Mammary epithelial cell (primary cell): ENCODE measurements at regions not wholly inside any gene's neighbourhood (a gene's known extent, or its start where the extent isn't known, plus 50 kb on each side); places are given as distances from the start of the nearest gene placed in this dataset.

Experiments
- CTCF ChIP-seq, 2 donors: IDR thresholded peaks in 1 of 2; conservative IDR thresholded peaks in 1 of 2; 2 replicates each; pipeline ENCODE4 v1.5.1; 2011 to 2012; ENCODE audit warnings: inconsistent platforms in 2 of 2, low read length in 2 of 2, mild to moderate bottlenecking in 2 of 2, control low read depth in 1 of 2, low read depth in 1 of 2; ENCODE audit not compliant: insufficient read depth in 1 of 2; ENCODE audit errors: extremely low read depth in 1 of 2
- EZH2 ChIP-seq: IDR thresholded peaks from 2 replicates; pipeline ENCODE4 v1.6.1; 2012; ENCODE audit warnings: low read length, inconsistent platforms, borderline replicate concordance

- TF ChIP-seq CTCF (conservative IDR thresholded peaks at IDR 0.05 in 1 of 2, IDR thresholded peaks at IDR 0.05 in 1 of 2; ENCODE audit: extremely low read depth in 1 of 2, insufficient read depth in 1 of 2, low read depth in 1 of 2, low read length in 2 of 2) (no peak), EZH2 (no peak)
Observed at GRCh38 chr15:31461375-31461774, 134.7 kb downstream of the KLF13 start.
